Posterior cingulate gyrus (tissue), 11 donors: ENCODE measurements at regions not wholly inside any gene's neighbourhood (a gene's known extent, or its start where the extent isn't known, plus 50 kb on each side); places are given as distances from the start of the nearest gene placed in this dataset.

ENCODE experiments used
- DNase-seq, 10 donors: peaks; one replicate each; pipeline versions ENCODE4 v3.0.0 to v3.0.0-alpha.2; 2020 to 2021; ENCODE audit warnings: mixed read lengths in 3 of 10
- intact Hi-C: fragments of 100-400 bp; cut with DNase I; formaldehyde crosslinking; loops from one replicate; pipeline ENCODE4 v1.15.1; 2023

GRCh38 chr12:11564984-11565651, 84.4 kb upstream of the ETV6 start:
- no peak for DNase-seq
- intact Hi-C loops: no loop called here

GRCh38 chr12:11565752-11566151, 83.7 kb upstream of the ETV6 start:
- intact Hi-C loops: no loop called here

GRCh38 chr12:11568155-11568761, 81.2 kb upstream of the ETV6 start:
- intact Hi-C loops: no loop called here
- DNase-seq: no peak

More at GRCh38 chr12:11565752-11566151, 83.7 kb upstream of the ETV6 start:
- no peak for DNase-seq

GRCh38 chr12:11568762-11569478, 80.6 kb upstream of the ETV6 start:
- intact Hi-C loops: no loop called here
- no peak for DNase-seq

GRCh38 chr12:11569716-11570115, 79.8 kb upstream of the ETV6 start:
- no peak for DNase-seq
- intact Hi-C loops: no loop called here

GRCh38 chr12:11573880-11574279, 75.6 kb upstream of the ETV6 start:
- intact Hi-C loops: no loop called here
- no peak for DNase-seq

GRCh38 chr12:11576104-11576503, 73.4 kb upstream of the ETV6 start:
- DNase-seq: no peak
- intact Hi-C loops: no loop called here

- intact Hi-C loops: no loop called here
- no peak for DNase-seq
These were observed 71.7 kb upstream of the ETV6 start for GRCh38 chr12:11577658-11578260.

- no peak for DNase-seq
- intact Hi-C loops: no loop called here
These were observed 70.9 kb upstream of the ETV6 start for GRCh38 chr12:11578461-11578993.

- no peak for DNase-seq
- intact Hi-C loops: loop anchor here (5.0 to 10.0 kb wide), 2 partner anchors 437 to 1125 kb away; no protein-coding TSS in a partner anchor
These were observed 69.2 kb upstream of the ETV6 start for GRCh38 chr12:11580125-11580751.

GRCh38 chr12:11581179-11581755, 68.2 kb upstream of the ETV6 start:
- DNase-seq: peak in 5 of 10 donors; percentile 17 to 64 (median 49)

GRCh38 chr12:11584221-11584855, 65.1 kb upstream of the ETV6 start:
- DNase-seq: no peak
- intact Hi-C loops: loop anchor here (5.0 to 10.0 kb wide), 2 partner anchors 433 to 1120 kb away; no protein-coding TSS in a partner anchor

More at GRCh38 chr12:11581179-11581755, 68.2 kb upstream of the ETV6 start:
- intact Hi-C loops: loop anchor here (1.0 to 10.0 kb wide), 3 partner anchors 436 to 1124 kb away; no protein-coding TSS in a partner anchor

GRCh38 chr12:11592484-11592883, 57.0 kb upstream of the ETV6 start:
- intact Hi-C loops: no loop called here
- no peak for DNase-seq

GRCh38 chr12:11593013-11593412, 56.5 kb upstream of the ETV6 start:
- no peak for DNase-seq

GRCh38 chr12:11595080-11595479, 54.4 kb upstream of the ETV6 start:
- no peak for DNase-seq
- intact Hi-C loops: no loop called here

More at GRCh38 chr12:11593013-11593412, 56.5 kb upstream of the ETV6 start:
- intact Hi-C loops: no loop called here

- intact Hi-C loops: no loop called here
- DNase-seq: no peak
These were observed 53.3 kb upstream of the ETV6 start for GRCh38 chr12:11596141-11596540.

- intact Hi-C loops: no loop called here
- DNase-seq: no peak
These were observed 50.6 kb upstream of the ETV6 start for GRCh38 chr12:11598900-11599299.
